A549 (cell line): ENCODE measurements at regions not wholly inside any gene's neighbourhood (a gene's known extent, or its start where the extent isn't known, plus 50 kb on each side); places are given as distances from the start of the nearest gene placed in this dataset.
"Not testable (repeated sequence)": the region's sequence is repeated elsewhere in the genome, so short reads cannot be mapped to it uniquely, and the experiment has no call there.

Source experiments
- ATAC-seq, 2 experiments: fragments of 200-7000 bp in 1 of 2; fragments of >200 bp in 1 of 2; cut with Nextera tagmentation in 1 of 2; cut with Tn5 transposase in 1 of 2; 3 replicates each; pipeline versions ENCODE4 v1.8.0 to v1.9.1; 2018 to 2020; ENCODE audit warnings: mild to moderate bottlenecking in 1 of 2, moderate library complexity in 1 of 2
- CTCF ChIA-PET: fragments of 300-600 bp; sonication (Branson Sonifier 250); formaldehyde crosslinking; extraction: SDS; loops from one replicate; lab custom pipeline; 2021; ENCODE audit warnings: antibody characterized with exemption, inconsistent platforms; lab: Yijun Ruan, JAX
- POLR2A ChIA-PET: fragments of 350-600 bp; formaldehyde crosslinking; extraction: SDS; loops from one replicate; lab custom pipeline; 2021; ENCODE audit warnings: antibody characterized with exemption, inconsistent platforms; lab: Yijun Ruan, JAX
- DNase-seq, 2 experiments: peaks; one replicate each; pipeline versions ENCODE4 v3.0.0 to v3.0.0-alpha.2; 2011 to 2016; ENCODE audit warnings: low read depth in 1 of 2, low spot score in 1 of 2
- FAIRE-seq: peaks from 2 replicates; lab custom pipeline; 2011; peaks lifted over from hg19 to GRCh38; lab: Jason Lieb, UNC
- H3K27ac ChIP-seq, 2 experiments: fragments of >200 bp; sonication (Bioruptor Twin); formaldehyde crosslinking; 3 replicates each; pipeline ENCODE4 v1.5.1; 2016 to 2017
- H3K4me1 ChIP-seq: fragments of >200 bp; sonication (Bioruptor Twin); formaldehyde crosslinking; 3 replicates; pipeline ENCODE4 v1.6.1; 2016
- H3K4me2 ChIP-seq: fragments of >200 bp; sonication (Bioruptor Twin); formaldehyde crosslinking; 3 replicates; pipeline ENCODE4 v1.6.1; 2016
- H3K4me3 ChIP-seq: fragments of >200 bp; sonication (Bioruptor Twin); formaldehyde crosslinking; 3 replicates; pipeline ENCODE4 v1.5.1; 2016
- H3K9me3 ChIP-seq: fragments of >200 bp; sonication (Bioruptor Twin); formaldehyde crosslinking; 3 replicates; pipeline ENCODE4 v1.6.1; 2016
- BCL3 ChIP-seq: fragments of >200 bp; sonication (Bioruptor Twin); formaldehyde crosslinking; IDR thresholded peaks from 3 replicates; pipeline ENCODE4 v1.6.1; 2016
- BHLHE40 ChIP-seq: IDR thresholded peaks from 2 replicates; pipeline ENCODE4 v1.6.1; 2012; ENCODE audit warnings: low read depth, low read length, inconsistent platforms
- CBX2 ChIP-seq: fragments of 200-600 bp; sonication (generic); IDR thresholded peaks from 2 replicates; pipeline ENCODE4 v1.6.1; 2016; ENCODE audit warnings: low read depth, mild to moderate bottlenecking, borderline replicate concordance
- CBX8 ChIP-seq: fragments of 200-600 bp; sonication (generic); IDR thresholded peaks from 2 replicates; pipeline ENCODE4 v1.6.1; 2016
- CHD2 ChIP-seq: fragments of 150-350 bp; IDR thresholded peaks from 2 replicates; pipeline ENCODE4 v1.6.1; 2014; ENCODE audit warnings: low read length; ENCODE audit not compliant: partially characterized antibody
- CHD4 ChIP-seq: fragments of 200-600 bp; sonication (generic); IDR thresholded peaks from 2 replicates; pipeline ENCODE4 v1.6.1; 2016; ENCODE audit warnings: antibody characterized with exemption, mild to moderate bottlenecking, borderline replicate concordance
- EHMT2 ChIP-seq: fragments of 200-600 bp; sonication (generic); IDR thresholded peaks from 2 replicates; pipeline ENCODE4 v1.6.1; 2016; ENCODE audit warnings: antibody characterized with exemption, low read depth, mild to moderate bottlenecking, moderate library complexity
- FOSB ChIP-seq: fragments of 250-450 bp; sonication (Bioruptor Pico); IDR thresholded peaks from 2 replicates; pipeline ENCODE4 v1.5.0; 2020; ENCODE audit warnings: mild to moderate bottlenecking, moderate library complexity
- FOSL2 ChIP-seq, 2 experiments: fragments of 450-650 bp in 1 of 2; fragments of >200 bp in 1 of 2; sonication (Bioruptor Twin) in 1 of 2; formaldehyde crosslinking; IDR thresholded peaks; 2 replicates each; pipeline versions ENCODE4 v1.5.0 to v1.6.1; 2016 to 2020; ENCODE audit warnings: mild to moderate bottlenecking in 1 of 2, moderate library complexity in 1 of 2
- FOXS1 ChIP-seq: fragments of 250-450 bp; sonication (Bioruptor Pico); IDR thresholded peaks from 2 replicates; pipeline ENCODE4 v1.5.0; 2020; ENCODE audit warnings: mild to moderate bottlenecking, moderate library complexity
- HDAC2 ChIP-seq: fragments of 200-600 bp; sonication (generic); IDR thresholded peaks from 2 replicates; pipeline ENCODE4 v1.6.1; 2016
- HOXB5 ChIP-seq: fragments of 250-450 bp; sonication (Bioruptor Pico); IDR thresholded peaks from 2 replicates; pipeline ENCODE4 v1.5.0; 2020; ENCODE audit warnings: mild to moderate bottlenecking, moderate library complexity
- JUN ChIP-seq, 2 experiments: fragments of >200 bp; sonication (Bioruptor Twin); formaldehyde crosslinking; IDR thresholded peaks; 2 replicates in 1 of 2; 3 replicates in 1 of 2; pipeline ENCODE4 v1.6.1; 2016 to 2017
- KDM5A ChIP-seq: fragments of 200-600 bp; sonication (generic); IDR thresholded peaks from 2 replicates; pipeline ENCODE4 v1.6.1; 2016; ENCODE audit warnings: antibody characterized with exemption, mild to moderate bottlenecking
- MAZ ChIP-seq: fragments of 150-350 bp; IDR thresholded peaks from 2 replicates; pipeline ENCODE4 v1.6.1; 2014; ENCODE audit warnings: antibody characterized with exemption, low read depth, low read length, borderline replicate concordance
- NPAS2 ChIP-seq: fragments of 250-450 bp; sonication (Bioruptor Pico); IDR thresholded peaks from 2 replicates; pipeline ENCODE4 v1.8.0; 2022; ENCODE audit warnings: mild to moderate bottlenecking, moderate library complexity, borderline replicate concordance
- PHF8 ChIP-seq: fragments of 200-600 bp; sonication (generic); IDR thresholded peaks from 2 replicates; pipeline ENCODE4 v1.6.1; 2016; ENCODE audit warnings: low read depth, mild to moderate bottlenecking, antibody characterized with exemption, moderate library complexity, borderline replicate concordance
- POLR2A ChIP-seq: IDR thresholded peaks from 2 replicates; pipeline ENCODE4 v1.6.1; 2012; ENCODE audit warnings: mild to moderate bottlenecking, low read length
- RAD21 ChIP-seq, 2 experiments: fragments of >200 bp in 1 of 2; sonication (Bioruptor Twin) in 1 of 2; formaldehyde crosslinking in 1 of 2; IDR thresholded peaks in 1 of 2; conservative IDR thresholded peaks in 1 of 2; 2 replicates in 1 of 2; 3 replicates in 1 of 2; pipeline ENCODE4 v1.6.1; 2012 to 2018; ENCODE audit warnings: inconsistent platforms in 1 of 2
- RARB ChIP-seq: fragments of 250-450 bp; sonication (Bioruptor Pico); IDR thresholded peaks from 2 replicates; pipeline ENCODE4 v1.8.0; 2021; ENCODE audit warnings: mild to moderate bottlenecking, moderate library complexity
- RFX5 ChIP-seq: fragments of 450-650 bp; IDR thresholded peaks from 2 replicates; pipeline ENCODE4 v1.7.1; 2014; ENCODE audit warnings: antibody characterized with exemption, mild to moderate bottlenecking, moderate library complexity
- RNF2 ChIP-seq: fragments of 200-600 bp; sonication (generic); IDR thresholded peaks from 2 replicates; pipeline ENCODE4 v1.6.1; 2016; ENCODE audit warnings: low read depth, mild to moderate bottlenecking, antibody characterized with exemption, moderate library complexity, borderline replicate concordance
- SMC3 ChIP-seq: fragments of >200 bp; sonication (Bioruptor Twin); formaldehyde crosslinking; IDR thresholded peaks from 3 replicates; pipeline ENCODE4 v1.6.1; 2018; ENCODE audit warnings: inconsistent platforms
- TP53 ChIP-seq: fragments of 250-450 bp; sonication (Bioruptor Pico); IDR thresholded peaks from 2 replicates; pipeline ENCODE4 v1.5.0; 2021; ENCODE audit warnings: mild to moderate bottlenecking, moderate library complexity
- ZFP36 ChIP-seq: fragments of 450-650 bp; IDR thresholded peaks from 2 replicates; pipeline ENCODE4 v1.6.1; 2014; ENCODE audit warnings: borderline replicate concordance; ENCODE audit not compliant: partially characterized antibody
- ZNF302 ChIP-seq: fragments of 250-450 bp; sonication (Bioruptor Pico); IDR thresholded peaks from 2 replicates; pipeline ENCODE4 v1.9.0; 2021; ENCODE audit warnings: inconsistent platforms, mild to moderate bottlenecking, moderate library complexity
- ZSCAN20 ChIP-seq: fragments of 250-450 bp; sonication (Bioruptor Pico); IDR thresholded peaks from 2 replicates; pipeline ENCODE4 v1.8.0; 2022; ENCODE audit warnings: mild to moderate bottlenecking, moderate library complexity
- WGBS: methylation state at CpG from one replicate; pipeline ENCODE4 v1.1.6; 2017; ENCODE audit errors: missing lambda C conversion rate; 5-methylcytosine and 5-hydroxymethylcytosine counted together
- TF ChIP-seq, protein P1 (sequence below): fragments of >200 bp; sonication (Bioruptor Twin); formaldehyde crosslinking; IDR thresholded peaks from 2 replicates; pipeline ENCODE4 v1.6.1; 2016
- TF ChIP-seq, protein P2 (sequence below): fragments of >200 bp; sonication (Bioruptor Twin); formaldehyde crosslinking; IDR thresholded peaks from 3 replicates; pipeline ENCODE4 v1.5.1; 2016

- ChIA-PET CTCF (no interaction called here), POLR2A (no interaction called here)
- Histone ChIP-seq H3K27ac (no peak overlapping the region), H3K4me2 (no peak overlapping the region), H3K4me1 (no peaks in the 10 kb centered on the region), H3K4me3 (no peak overlapping the region), H3K9me3 (no peaks in the 10 kb centered on the region)
- TF ChIP-seq HOXB5 (no peak), TP53 (no peak), FOSB (CRISPR knock-in tag) (no peak), PHF8 (no peak), CHD4 (no peak), NPAS2 (CRISPR knock-in tag) (no peak), RARB (no peak)
- WGBS = 44% methylated on average over 3 of the region's 3 CpGs
- no peak for DNase-seq
- FAIRE-seq = no peak
- no peak for ATAC-seq
These were observed 430.1 kb upstream of the FGF16 start for GRCh38 chrX:77017093-77017492.

GRCh38 chrX:77046180-77046810 is 400.9 kb upstream of the FGF16 start:
- H3K9me3 ChIP-seq, H3K4me1 ChIP-seq, POLR2A ChIA-PET, CTCF ChIA-PET, H3K27ac ChIP-seq, FAIRE-seq, ATAC-seq: not testable (repeated sequence)
- WGBS = 2% methylated on average over 11 of the region's 29 CpGs
- peak in 1 of 2 experiments; percentile 3 for DNase-seq
- Histone ChIP-seq H3K4me3 (peak overlapping the region; percentile 28; the same call in 2 of the 3 replicates), H3K4me2 (peak overlapping the region; percentile 69)

- H3K9me3 ChIP-seq = no peaks in the 10 kb centered on the region
- TF ChIP-seq BCL3 (no peak), TP53 (no peak), BHLHE40 (no peak), POLR2A (no peak), ZFP36 (no peak), ZNF302 (CRISPR knock-in tag) (no peak), HDAC2 (no peak), RFX5 (no peak), JUN (IDR thresholded peaks at IDR 0.05) (no peak), CBX2 (no peak), PHF8 (no peak), KDM5A (no peak), CBX8 (no peak), EHMT2 (no peak), SMC3 (no peak), RARB (no peak), ZSCAN20 (no peak)
- TF ChIP-seq, protein P1, sequence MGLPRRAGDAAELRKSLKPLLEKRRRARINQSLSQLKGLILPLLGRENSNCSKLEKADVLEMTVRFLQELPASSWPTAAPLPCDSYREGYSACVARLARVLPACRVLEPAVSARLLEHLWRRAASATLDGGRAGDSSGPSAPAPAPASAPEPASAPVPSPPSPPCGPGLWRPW = no peak
- TF ChIP-seq, all 56 proteins: peak for 0
- DNase-seq (no peak), ATAC-seq (no peak), FAIRE-seq (no peak)
- Histone ChIP-seq H3K4me3 (no peak overlapping the region), H3K4me1 (no peaks in the 10 kb centered on the region), H3K4me2 (no peak overlapping the region), H3K27ac (no peak overlapping the region)
- CTCF ChIA-PET = no interaction called here
- POLR2A ChIA-PET = no interaction called here
- 0% methylated on average over 2 of the region's 2 CpGs for WGBS
These were observed 386.6 kb upstream of the FGF16 start for GRCh38 chrX:77060572-77060971.

DNA sequence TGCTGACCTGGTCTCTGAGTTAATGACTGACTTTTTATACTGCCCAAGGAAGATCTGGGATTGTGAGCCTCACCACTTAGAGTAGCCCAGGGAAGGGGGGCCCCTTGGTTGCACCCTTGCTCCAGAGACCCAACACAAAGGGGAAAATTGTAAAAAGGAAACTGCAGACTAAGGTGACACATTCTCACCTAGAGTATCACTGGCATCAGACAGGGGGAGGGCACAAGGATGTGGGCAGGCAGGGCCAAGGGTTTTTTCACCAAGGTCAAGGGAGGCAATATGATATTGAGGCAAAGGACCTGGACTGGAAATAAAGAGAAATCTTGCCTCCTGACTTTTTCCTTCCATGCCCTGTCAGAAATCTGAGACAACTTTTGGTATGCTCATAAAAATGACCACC is 386.2 kb upstream of the FGF16 start:
- POLR2A ChIA-PET = no interaction called here
- CTCF ChIA-PET = no interaction called here
- Histone ChIP-seq H3K4me3 (no peak overlapping the region), H3K9me3 (no peaks in the 10 kb centered on the region), H3K27ac (no peak overlapping the region), H3K4me2 (no peak overlapping the region), H3K4me1 (no peaks in the 10 kb centered on the region)
- no peak for ATAC-seq
- no peak for FAIRE-seq
- no peak for DNase-seq
- TF ChIP-seq FOXS1 (CRISPR knock-in tag) (no peak), RNF2 (no peak), ZFP36 (no peak), HDAC2 (no peak), RFX5 (no peak), CHD2 (no peak), JUN (IDR thresholded peaks at IDR 0.05) (no peak), FOSL2 (IDR thresholded peaks at IDR 0.05) (no peak), FOSL2 (CRISPR knock-in tag; IDR thresholded peaks at IDR 0.05) (no peak), RAD21 (conservative IDR thresholded peaks at IDR 0.05 in 1 of 2, IDR thresholded peaks at IDR 0.05 in 1 of 2) (no peak), MAZ (no peak)
- TF ChIP-seq, protein P2, sequence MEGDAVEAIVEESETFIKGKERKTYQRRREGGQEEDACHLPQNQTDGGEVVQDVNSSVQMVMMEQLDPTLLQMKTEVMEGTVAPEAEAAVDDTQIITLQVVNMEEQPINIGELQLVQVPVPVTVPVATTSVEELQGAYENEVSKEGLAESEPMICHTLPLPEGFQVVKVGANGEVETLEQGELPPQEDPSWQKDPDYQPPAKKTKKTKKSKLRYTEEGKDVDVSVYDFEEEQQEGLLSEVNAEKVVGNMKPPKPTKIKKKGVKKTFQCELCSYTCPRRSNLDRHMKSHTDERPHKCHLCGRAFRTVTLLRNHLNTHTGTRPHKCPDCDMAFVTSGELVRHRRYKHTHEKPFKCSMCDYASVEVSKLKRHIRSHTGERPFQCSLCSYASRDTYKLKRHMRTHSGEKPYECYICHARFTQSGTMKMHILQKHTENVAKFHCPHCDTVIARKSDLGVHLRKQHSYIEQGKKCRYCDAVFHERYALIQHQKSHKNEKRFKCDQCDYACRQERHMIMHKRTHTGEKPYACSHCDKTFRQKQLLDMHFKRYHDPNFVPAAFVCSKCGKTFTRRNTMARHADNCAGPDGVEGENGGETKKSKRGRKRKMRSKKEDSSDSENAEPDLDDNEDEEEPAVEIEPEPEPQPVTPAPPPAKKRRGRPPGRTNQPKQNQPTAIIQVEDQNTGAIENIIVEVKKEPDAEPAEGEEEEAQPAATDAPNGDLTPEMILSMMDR = no peak
- TF ChIP-seq, protein P1 = no peak
